ENCODE measurements at regions not wholly inside any gene's neighbourhood (a gene's known extent, or its start where the extent isn't known, plus 50 kb on each side); places are given as distances from the start of the nearest gene placed in this dataset.

- no peak for DNase-seq (ENCODE audit: low spot score in 2 of 2)
- Histone ChIP-seq H3K27me3 (no peaks in the 10 kb centered on the region), H3K4me1 (peaks cover 6 to 22% of the 10 kb centered on the region in 2 donors), H3K36me3 (no peaks in the 10 kb centered on the region), H3K27ac (no peak overlapping the region), H3K9me3 (no peaks in the 10 kb centered on the region), H3K4me3 (no peak overlapping the region)
- intact Hi-C loops (cut with DNase I) = no loop called here
- no peak for TF ChIP-seq CTCF (IDR thresholded peaks at IDR 0.05)
Observed at GRCh38 chr5:54746346-54746745, 228.8 kb downstream of the SNX18 start.

- Histone ChIP-seq H3K4me1 (peaks cover 6 to 20% of the 10 kb centered on the region in 2 donors), H3K4me3 (no peak overlapping the region), H3K9me3 (no peaks in the 10 kb centered on the region), H3K36me3 (no peaks in the 10 kb centered on the region), H3K27me3 (no peaks in the 10 kb centered on the region), H3K27ac (peak overlapping the region in 1 of 2 donors; percentile 23)
- DNase-seq (ENCODE audit: low spot score in 2 of 2) = no peak
- intact Hi-C loops (cut with DNase I) = no loop called here
- TF ChIP-seq CTCF (IDR thresholded peaks at IDR 0.05) = no peak
Observed at GRCh38 chr5:54745599-54745998, 228.0 kb downstream of the SNX18 start.

GRCh38 chr5:54743997-54744788 is 226.6 kb downstream of the SNX18 start:
- Histone ChIP-seq H3K4me1 (peaks cover 6 to 20% of the 10 kb centered on the region in 2 donors), H3K4me3 (no peak overlapping the region), H3K36me3 (no peaks in the 10 kb centered on the region), H3K9me3 (no peaks in the 10 kb centered on the region), H3K27me3 (no peaks in the 10 kb centered on the region), H3K27ac (peak overlapping the region; percentile 41 to 72)
- intact Hi-C loops (cut with DNase I) = no loop called here
- no peak for DNase-seq (ENCODE audit: low spot score in 2 of 2)
- no peak for TF ChIP-seq CTCF (IDR thresholded peaks at IDR 0.05)

GRCh38 chr5:54743581-54743980 is 226.0 kb downstream of the SNX18 start:
- Histone ChIP-seq H3K9me3 (no peaks in the 10 kb centered on the region), H3K27me3 (no peaks in the 10 kb centered on the region), H3K27ac (peak overlapping the region; percentile 41 to 72), H3K4me3 (no peak overlapping the region), H3K36me3 (no peaks in the 10 kb centered on the region), H3K4me1 (peaks cover 6 to 20% of the 10 kb centered on the region in 2 donors)
- TF ChIP-seq CTCF (IDR thresholded peaks at IDR 0.05) = no peak
- intact Hi-C loops (cut with DNase I) = no loop called here
- no peak for DNase-seq (ENCODE audit: low spot score in 2 of 2)

- peak in 1 of 3 experiments; percentile 18 for TF ChIP-seq CTCF (IDR thresholded peaks at IDR 0.05)
- H3K9me3 ChIP-seq = no peaks in the 10 kb centered on the region
- intact Hi-C loops (cut with DNase I) = no loop called here
- DNase-seq (ENCODE audit: low spot score in 2 of 2) = no peak
- H3K4me1 ChIP-seq = peaks cover 6 to 20% of the 10 kb centered on the region in 2 donors
- H3K4me3 ChIP-seq = no peak overlapping the region
- H3K27me3 ChIP-seq = no peaks in the 10 kb centered on the region
- H3K27ac ChIP-seq = peak overlapping the region in 1 of 2 donors; percentile 41
- no peaks in the 10 kb centered on the region for H3K36me3 ChIP-seq
Observed at GRCh38 chr5:54742417-54742891, 224.9 kb downstream of the SNX18 start.
